Breast epithelium (tissue), 4 donors: ENCODE measurements at regions not wholly inside any gene's neighbourhood (a gene's known extent, or its start where the extent isn't known, plus 50 kb on each side); places are given as distances from the start of the nearest gene placed in this dataset.

Experiments
- DNase-seq, 2 donors: peaks; one replicate each; pipeline ENCODE4 v3.0.0-alpha.2; 2019; ENCODE audit warnings: low spot score in 2 of 2
- H3K27ac ChIP-seq, 2 donors: fragments of 200-600 bp; sonication (generic) in 1 of 2; one replicate each; pipeline ENCODE4 v1.5.1; 2016 to 2019; ENCODE audit warnings: mild to moderate bottlenecking in 1 of 2
- H3K27me3 ChIP-seq, 2 donors: fragments of 200-600 bp; sonication (generic) in 1 of 2; one replicate each; pipeline versions ENCODE4 v1.5.1 to v1.6.0; 2017 to 2019; ENCODE audit warnings: control low read depth in 1 of 2, mild to moderate bottlenecking in 1 of 2
- H3K36me3 ChIP-seq: fragments of 200-600 bp; one replicate; pipeline ENCODE4 v1.5.1; 2019
- H3K4me1 ChIP-seq, 2 donors: fragments of 200-600 bp; sonication (generic); one replicate each; pipeline ENCODE4 v1.5.1; 2016 to 2019; ENCODE audit warnings: control low read depth in 1 of 2
- H3K4me3 ChIP-seq, 3 donors: fragments of 200-600 bp; sonication (generic); 1 replicate in 2 of 3; 2 replicates in 1 of 3; pipeline ENCODE4 v1.5.1; 2016 to 2019; ENCODE audit warnings: mild to moderate bottlenecking in 3 of 3, moderate library complexity in 2 of 3
- H3K9me3 ChIP-seq, 2 donors: fragments of 200-600 bp; sonication (generic) in 1 of 2; one replicate each; pipeline ENCODE4 v1.5.1; 2016 to 2019; ENCODE audit warnings: control low read depth in 1 of 2
- POLR2A ChIP-seq: fragments of 450-650 bp; IDR thresholded peaks from one replicate; pipeline ENCODE4 v1.6.1; 2016; ENCODE audit warnings: antibody characterized with exemption, mild to moderate bottlenecking, moderate library complexity
- POLR2AphosphoS5 ChIP-seq, 3 donors: sonication (generic); formaldehyde crosslinking; IDR thresholded peaks; one replicate each; pipeline ENCODE4 v1.6.1; 2017; ENCODE audit warnings: antibody characterized with exemption in 3 of 3
- intact Hi-C: fragments of 100-400 bp; cut with DNase I; formaldehyde crosslinking; loops from one replicate; pipeline ENCODE4 v1.15.1; 2023; ENCODE audit warnings: low total_unique reads
- TF ChIP-seq, protein P1 (sequence below), 3 donors: fragments of 450-650 bp; IDR thresholded peaks; one replicate each; pipeline ENCODE4 v1.5.1; 2016 to 2017; ENCODE audit warnings: antibody characterized with exemption in 3 of 3, mild to moderate bottlenecking in 3 of 3, moderate library complexity in 3 of 3

GRCh38 chr1:47682198-47682597, 244.4 kb downstream of the FOXD2 start:
- no peaks in the 10 kb centered on the region for H3K4me1 ChIP-seq
- intact Hi-C loops: no loop called here
- TF ChIP-seq POLR2A: no peak
- no peak for TF ChIP-seq POLR2AphosphoS5 (IDR thresholded peaks at IDR 0.05)
- TF ChIP-seq, protein P1, sequence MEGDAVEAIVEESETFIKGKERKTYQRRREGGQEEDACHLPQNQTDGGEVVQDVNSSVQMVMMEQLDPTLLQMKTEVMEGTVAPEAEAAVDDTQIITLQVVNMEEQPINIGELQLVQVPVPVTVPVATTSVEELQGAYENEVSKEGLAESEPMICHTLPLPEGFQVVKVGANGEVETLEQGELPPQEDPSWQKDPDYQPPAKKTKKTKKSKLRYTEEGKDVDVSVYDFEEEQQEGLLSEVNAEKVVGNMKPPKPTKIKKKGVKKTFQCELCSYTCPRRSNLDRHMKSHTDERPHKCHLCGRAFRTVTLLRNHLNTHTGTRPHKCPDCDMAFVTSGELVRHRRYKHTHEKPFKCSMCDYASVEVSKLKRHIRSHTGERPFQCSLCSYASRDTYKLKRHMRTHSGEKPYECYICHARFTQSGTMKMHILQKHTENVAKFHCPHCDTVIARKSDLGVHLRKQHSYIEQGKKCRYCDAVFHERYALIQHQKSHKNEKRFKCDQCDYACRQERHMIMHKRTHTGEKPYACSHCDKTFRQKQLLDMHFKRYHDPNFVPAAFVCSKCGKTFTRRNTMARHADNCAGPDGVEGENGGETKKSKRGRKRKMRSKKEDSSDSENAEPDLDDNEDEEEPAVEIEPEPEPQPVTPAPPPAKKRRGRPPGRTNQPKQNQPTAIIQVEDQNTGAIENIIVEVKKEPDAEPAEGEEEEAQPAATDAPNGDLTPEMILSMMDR (IDR thresholded peaks at IDR 0.05): no peak
- H3K27me3 ChIP-seq: no peaks in the 10 kb centered on the region
- no peaks in the 10 kb centered on the region for H3K9me3 ChIP-seq
- no peak overlapping the region for H3K4me3 ChIP-seq
- DNase-seq: no peak
- H3K36me3 ChIP-seq: no peaks in the 10 kb centered on the region
- no peak overlapping the region for H3K27ac ChIP-seq

DNA sequence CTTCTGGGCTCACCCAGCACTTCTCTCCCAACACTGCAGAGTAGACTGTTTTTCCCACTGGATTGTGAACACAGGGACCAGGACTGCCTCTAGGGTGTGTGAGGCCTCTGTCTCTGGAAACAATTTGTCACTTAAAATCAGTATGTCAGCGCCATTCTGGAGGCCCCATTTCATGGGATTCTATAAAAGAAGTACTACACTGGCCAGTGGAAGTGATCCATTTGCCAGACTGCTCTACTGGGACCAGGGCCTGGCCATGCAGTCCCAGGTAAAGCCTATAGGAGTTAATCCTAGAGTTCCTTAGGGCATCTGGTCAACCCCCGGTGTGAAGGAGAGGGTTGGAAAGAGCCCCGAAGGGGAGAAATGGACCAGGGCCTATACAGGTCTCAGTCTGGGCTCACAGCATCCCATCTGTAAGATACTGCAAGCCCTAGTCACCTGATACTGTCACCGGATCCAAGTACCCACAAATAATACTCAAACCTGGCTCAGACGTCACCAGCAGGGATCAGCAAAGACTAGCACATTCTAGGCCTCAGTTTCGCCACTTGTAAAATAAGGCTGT, 245.0 kb downstream of the FOXD2 start:
- Histone ChIP-seq H3K4me3 (no peak overlapping the region), H3K27ac (no peak overlapping the region), H3K4me1 (no peaks in the 10 kb centered on the region), H3K36me3 (no peaks in the 10 kb centered on the region), H3K9me3 (no peaks in the 10 kb centered on the region), H3K27me3 (no peaks in the 10 kb centered on the region)
- DNase-seq: no peak
- intact Hi-C loops: no loop called here
- TF ChIP-seq POLR2AphosphoS5 (IDR thresholded peaks at IDR 0.05): no peak
- no peak for TF ChIP-seq POLR2A
- TF ChIP-seq, protein P1 (IDR thresholded peaks at IDR 0.05): no peak

- TF ChIP-seq POLR2A (no peak), POLR2AphosphoS5 (IDR thresholded peaks at IDR 0.05) (no peak)
- TF ChIP-seq, protein P1 (IDR thresholded peaks at IDR 0.05): no peak
- Histone ChIP-seq H3K36me3 (no peaks in the 10 kb centered on the region), H3K9me3 (no peaks in the 10 kb centered on the region), H3K27me3 (peaks cover 0 to 3% of the 10 kb centered on the region in 2 donors), H3K27ac (no peak overlapping the region), H3K4me1 (no peaks in the 10 kb centered on the region), H3K4me3 (no peak overlapping the region)
- no peak for DNase-seq
- intact Hi-C loops: no loop called here
Measured at GRCh38 chr1:47683401-47683800, 245.6 kb downstream of the FOXD2 start.

- Histone ChIP-seq H3K4me3 (no peak overlapping the region), H3K27ac (no peak overlapping the region), H3K36me3 (no peaks in the 10 kb centered on the region), H3K27me3 (peaks cover 0 to 10% of the 10 kb centered on the region in 2 donors), H3K9me3 (no peaks in the 10 kb centered on the region), H3K4me1 (no peaks in the 10 kb centered on the region)
- TF ChIP-seq POLR2AphosphoS5 (IDR thresholded peaks at IDR 0.05): no peak
- TF ChIP-seq, protein P1 (IDR thresholded peaks at IDR 0.05): no peak
- TF ChIP-seq POLR2A: no peak
- DNase-seq: no peak
- intact Hi-C loops: no loop called here
Measured at GRCh38 chr1:47684518-47684917, 246.7 kb downstream of the FOXD2 start.

GRCh38 chr1:47684964-47685762, 247.3 kb downstream of the FOXD2 start:
- Histone ChIP-seq H3K27ac (no peak overlapping the region), H3K36me3 (no peaks in the 10 kb centered on the region), H3K27me3 (peaks cover 0 to 10% of the 10 kb centered on the region in 2 donors), H3K4me3 (no peak overlapping the region), H3K4me1 (no peaks in the 10 kb centered on the region), H3K9me3 (no peaks in the 10 kb centered on the region)
- TF ChIP-seq POLR2A (no peak), POLR2AphosphoS5 (IDR thresholded peaks at IDR 0.05) (no peak)
- TF ChIP-seq, protein P1 (IDR thresholded peaks at IDR 0.05): no peak
- DNase-seq: no peak
- intact Hi-C loops: no loop called here
